ENCODE measurements at regions not wholly inside any gene's neighbourhood (a gene's known extent, or its start where the extent isn't known, plus 50 kb on each side); places are given as distances from the start of the nearest gene placed in this dataset.

- TF ChIP-seq MEF2A (IDR thresholded peaks at IDR 0.05; ENCODE audit: insufficient read depth, low read depth, low read length) (peak; percentile 68; the same call in 1 of the 2 replicates), SUPT20H (IDR thresholded peaks at IDR 0.05; ENCODE audit: borderline replicate concordance, control insufficient read depth, low read depth, low read length) (no peak), CBFB (IDR thresholded peaks at IDR 0.05; ENCODE audit: low read depth) (peak; percentile 78; the same call in 1 of the 2 replicates), YY1 (IDR thresholded peaks at IDR 0.05; ENCODE audit: low read depth, low read length) (peak; percentile 75), EZH2 (IDR thresholded peaks at IDR 0.05; ENCODE audit: borderline replicate concordance, control insufficient read depth, low read depth, low read length) (no peak), MYB (IDR thresholded peaks at IDR 0.05; ENCODE audit: borderline replicate concordance, low read depth, low read length) (no peak), TARDBP (IDR thresholded peaks at IDR 0.05; ENCODE audit: borderline replicate concordance) (peak; percentile 13; the same call in 1 of the 2 replicates), CHD2 (IDR thresholded peaks at IDR 0.05; ENCODE audit: borderline replicate concordance, low read depth, low read length) (no peak), GATAD2B (conservative IDR thresholded peaks at IDR 0.05; ENCODE audit: low read depth) (no peak; the same call in 1 of the 2 replicates), SREBF1 (IDR thresholded peaks at IDR 0.05; ENCODE audit: low read length) (no peak), ZNF622 (IDR thresholded peaks at IDR 0.05) (no peak), USF1 (IDR thresholded peaks at IDR 0.05; ENCODE audit: borderline replicate concordance, extremely low read length, insufficient read depth, low read depth, low read length) (no peak), NR2C1 (IDR thresholded peaks at IDR 0.05) (no peak), STAT3 (IDR thresholded peaks at IDR 0.05; ENCODE audit: low read depth, low read length) (0 out of 2 replicates have a peak, but pooled peaks have one; percentile 23), NFYB (IDR thresholded peaks at IDR 0.05; ENCODE audit: insufficient read depth, low read depth, low read length) (no peak), IKZF2 (IDR thresholded peaks at IDR 0.05) (peak; percentile 86 to 93), SMARCA5 (IDR thresholded peaks at IDR 0.05) (peak; percentile 85), FOXM1 (IDR thresholded peaks at IDR 0.05; ENCODE audit: low read depth, low read length) (peak; percentile 96), FOS (IDR thresholded peaks at IDR 0.05; ENCODE audit: borderline replicate concordance, extremely low read depth, insufficient read length) (no peak), ZZZ3 (IDR thresholded peaks at IDR 0.05; ENCODE audit: control insufficient read depth, insufficient read length, low read depth) (no peak), JUND (IDR thresholded peaks at IDR 0.05; ENCODE audit: low read depth, low read length) (no peak)
- TF ChIP-seq, protein P1, sequence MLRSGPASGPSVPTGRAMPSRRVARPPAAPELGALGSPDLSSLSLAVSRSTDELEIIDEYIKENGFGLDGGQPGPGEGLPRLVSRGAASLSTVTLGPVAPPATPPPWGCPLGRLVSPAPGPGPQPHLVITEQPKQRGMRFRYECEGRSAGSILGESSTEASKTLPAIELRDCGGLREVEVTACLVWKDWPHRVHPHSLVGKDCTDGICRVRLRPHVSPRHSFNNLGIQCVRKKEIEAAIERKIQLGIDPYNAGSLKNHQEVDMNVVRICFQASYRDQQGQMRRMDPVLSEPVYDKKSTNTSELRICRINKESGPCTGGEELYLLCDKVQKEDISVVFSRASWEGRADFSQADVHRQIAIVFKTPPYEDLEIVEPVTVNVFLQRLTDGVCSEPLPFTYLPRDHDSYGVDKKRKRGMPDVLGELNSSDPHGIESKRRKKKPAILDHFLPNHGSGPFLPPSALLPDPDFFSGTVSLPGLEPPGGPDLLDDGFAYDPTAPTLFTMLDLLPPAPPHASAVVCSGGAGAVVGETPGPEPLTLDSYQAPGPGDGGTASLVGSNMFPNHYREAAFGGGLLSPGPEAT (IDR thresholded peaks at IDR 0.05; ENCODE audit: low read depth) = peak; percentile 62; the same call in 1 of the 2 replicates
- TF ChIP-seq, protein P2, sequence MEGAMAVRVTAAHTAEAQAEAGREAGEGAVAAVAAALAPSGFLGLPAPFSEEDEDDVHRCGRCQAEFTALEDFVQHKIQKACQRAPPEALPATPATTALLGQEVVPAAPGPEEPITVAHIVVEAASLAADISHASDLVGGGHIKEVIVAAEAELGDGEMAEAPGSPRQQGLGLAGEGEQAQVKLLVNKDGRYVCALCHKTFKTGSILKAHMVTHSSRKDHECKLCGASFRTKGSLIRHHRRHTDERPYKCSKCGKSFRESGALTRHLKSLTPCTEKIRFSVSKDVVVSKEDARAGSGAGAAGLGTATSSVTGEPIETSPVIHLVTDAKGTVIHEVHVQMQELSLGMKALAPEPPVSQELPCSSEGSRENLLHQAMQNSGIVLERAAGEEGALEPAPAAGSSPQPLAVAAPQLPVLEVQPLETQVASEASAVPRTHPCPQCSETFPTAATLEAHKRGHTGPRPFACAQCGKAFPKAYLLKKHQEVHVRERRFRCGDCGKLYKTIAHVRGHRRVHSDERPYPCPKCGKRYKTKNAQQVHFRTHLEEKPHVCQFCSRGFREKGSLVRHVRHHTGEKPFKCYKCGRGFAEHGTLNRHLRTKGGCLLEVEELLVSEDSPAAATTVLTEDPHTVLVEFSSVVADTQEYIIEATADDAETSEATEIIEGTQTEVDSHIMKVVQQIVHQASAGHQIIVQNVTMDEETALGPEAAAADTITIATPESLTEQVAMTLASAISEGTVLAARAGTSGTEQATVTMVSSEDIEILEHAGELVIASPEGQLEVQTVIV (IDR thresholded peaks at IDR 0.05; ENCODE audit: borderline replicate concordance, partially characterized antibody) = no peak
Observed at GRCh38 chr3:143207338-143207961, 87.9 kb downstream of the CHST2 start (continued).

Data from GM12878 (cell line).